GM23338 (cell line): ENCODE measurements at regions not wholly inside any gene's neighbourhood (a gene's known extent, or its start where the extent isn't known, plus 50 kb on each side); places are given as distances from the start of the nearest gene placed in this dataset.

Experiments
- CREB1 ChIP-seq: fragments of 250-450 bp; sonication (Bioruptor Pico); IDR thresholded peaks from 2 replicates; pipeline ENCODE4 v1.5.0; 2020; ENCODE audit warnings: low read depth, mild to moderate bottlenecking, moderate library complexity
- CTCF ChIP-seq, 2 experiments: fragments of 200-600 bp in 1 of 2; sonication (generic) in 1 of 2; conservative IDR thresholded peaks; 2 replicates each; pipeline versions ENCODE4 v1.5.1 to v1.6.1; 2016 to 2017; ENCODE audit warnings: antibody characterized with exemption in 2 of 2, low read depth in 2 of 2, mild to moderate bottlenecking in 2 of 2, moderate library complexity in 1 of 2
- EZH2 ChIP-seq: fragments of 200-600 bp; sonication (generic); IDR thresholded peaks from one replicate; pipeline ENCODE4 v1.8.0; 2017; ENCODE audit warnings: antibody characterized with exemption, mild to moderate bottlenecking, low read depth; ENCODE audit not compliant: unreplicated experiment

- no peak for TF ChIP-seq EZH2
- no peak for TF ChIP-seq CREB1 (CRISPR knock-in tag)
- TF ChIP-seq CTCF (conservative IDR thresholded peaks at IDR 0.05; ENCODE audit: low read depth in 2 of 2) = no peak
These were observed 107.4 kb upstream of the MAGI3 start for GRCh38 chr1:113282893-113283285.
